ENCODE measurements at regions not wholly inside any gene's neighbourhood (a gene's known extent, or its start where the extent isn't known, plus 50 kb on each side); places are given as distances from the start of the nearest gene placed in this dataset.

GRCh38 chr10:78277314-78278057 is 243.8 kb downstream of the RPS24 start:
- DNase-seq: no peak

- DNase-seq: no peak
These were observed 244.4 kb downstream of the RPS24 start for GRCh38 chr10:78278058-78278404.

- DNase-seq: no peak
These were observed 246.1 kb downstream of the RPS24 start for GRCh38 chr10:78279756-78280155.

- no peak for DNase-seq
These were observed 246.9 kb downstream of the RPS24 start for GRCh38 chr10:78280604-78281003.

- DNase-seq: no peak
These were observed 248.0 kb downstream of the RPS24 start for GRCh38 chr10:78281627-78282026.

GRCh38 chr10:78283069-78283682 is 249.5 kb downstream of the RPS24 start:
- DNase-seq: no peak

GRCh38 chr10:78284381-78284780 is 250.7 kb downstream of the RPS24 start:
- no peak for DNase-seq

- no peak for DNase-seq
These were observed 251.6 kb downstream of the RPS24 start for GRCh38 chr10:78285226-78285625.

- DNase-seq: no peak
These were observed 252.5 kb downstream of the RPS24 start for GRCh38 chr10:78286186-78286585.

- no peak for DNase-seq
These were observed 253.0 kb downstream of the RPS24 start for GRCh38 chr10:78286668-78287067.

GRCh38 chr10:78287618-78288017 is 254.0 kb downstream of the RPS24 start:
- no peak for DNase-seq

- no peak for DNase-seq
These were observed 255.0 kb downstream of the RPS24 start for GRCh38 chr10:78288663-78289062.

GRCh38 chr10:78290131-78290750 is 256.6 kb downstream of the RPS24 start:
- DNase-seq: no peak

- DNase-seq: no peak
These were observed 258.1 kb downstream of the RPS24 start for GRCh38 chr10:78291722-78292121.

- no peak for DNase-seq
These were observed 258.8 kb downstream of the RPS24 start for GRCh38 chr10:78292250-78292981.

- DNase-seq: no peak
These were observed 259.6 kb downstream of the RPS24 start for GRCh38 chr10:78292982-78293865.

GRCh38 chr10:78295242-78295641 is 261.6 kb downstream of the RPS24 start:
- DNase-seq: no peak

GRCh38 chr10:78296785-78297184 is 263.1 kb downstream of the RPS24 start:
- DNase-seq: no peak

- no peak for DNase-seq
These were observed 264.3 kb downstream of the RPS24 start for GRCh38 chr10:78297997-78298396.

- no peak for DNase-seq
These were observed 265.2 kb downstream of the RPS24 start for GRCh38 chr10:78298835-78299234.

- no peak for DNase-seq
These were observed 266.3 kb downstream of the RPS24 start for GRCh38 chr10:78299851-78300468.

- DNase-seq: no peak
These were observed 266.9 kb downstream of the RPS24 start for GRCh38 chr10:78300526-78300925.
